GM12872 (cell line): ENCODE measurements at regions not wholly inside any gene's neighbourhood (a gene's known extent, or its start where the extent isn't known, plus 50 kb on each side); places are given as distances from the start of the nearest gene placed in this dataset.

Experiments used
- TF ChIP-seq, protein P1 (sequence below): IDR thresholded peaks from 3 replicates; pipeline ENCODE4 v1.5.1; 2011; ENCODE audit warnings: low read depth, mild to moderate bottlenecking, low read length, moderate library complexity; ENCODE audit not compliant: insufficient read depth

DNA sequence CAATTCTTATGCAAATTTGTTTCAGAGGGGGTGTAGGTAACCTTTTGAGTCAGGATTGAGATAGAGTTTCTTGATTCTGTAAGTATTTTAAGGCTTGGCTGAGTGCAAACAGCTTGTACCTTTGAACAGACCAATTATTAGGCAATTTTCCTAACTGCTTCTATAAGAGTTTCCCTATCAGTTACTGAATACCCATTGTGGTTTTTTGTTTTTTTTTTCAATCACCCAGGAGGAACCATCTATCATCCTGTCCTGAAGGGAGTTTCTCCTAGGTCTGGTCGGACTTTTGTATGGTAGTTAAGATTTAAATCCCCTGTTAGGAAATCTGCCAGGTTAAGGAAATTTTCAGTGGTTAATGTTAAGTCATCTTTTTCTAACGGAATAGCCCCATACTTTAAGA lies 319.4 kb upstream of the SLC39A10 start:
- TF ChIP-seq, protein P1, sequence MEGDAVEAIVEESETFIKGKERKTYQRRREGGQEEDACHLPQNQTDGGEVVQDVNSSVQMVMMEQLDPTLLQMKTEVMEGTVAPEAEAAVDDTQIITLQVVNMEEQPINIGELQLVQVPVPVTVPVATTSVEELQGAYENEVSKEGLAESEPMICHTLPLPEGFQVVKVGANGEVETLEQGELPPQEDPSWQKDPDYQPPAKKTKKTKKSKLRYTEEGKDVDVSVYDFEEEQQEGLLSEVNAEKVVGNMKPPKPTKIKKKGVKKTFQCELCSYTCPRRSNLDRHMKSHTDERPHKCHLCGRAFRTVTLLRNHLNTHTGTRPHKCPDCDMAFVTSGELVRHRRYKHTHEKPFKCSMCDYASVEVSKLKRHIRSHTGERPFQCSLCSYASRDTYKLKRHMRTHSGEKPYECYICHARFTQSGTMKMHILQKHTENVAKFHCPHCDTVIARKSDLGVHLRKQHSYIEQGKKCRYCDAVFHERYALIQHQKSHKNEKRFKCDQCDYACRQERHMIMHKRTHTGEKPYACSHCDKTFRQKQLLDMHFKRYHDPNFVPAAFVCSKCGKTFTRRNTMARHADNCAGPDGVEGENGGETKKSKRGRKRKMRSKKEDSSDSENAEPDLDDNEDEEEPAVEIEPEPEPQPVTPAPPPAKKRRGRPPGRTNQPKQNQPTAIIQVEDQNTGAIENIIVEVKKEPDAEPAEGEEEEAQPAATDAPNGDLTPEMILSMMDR, result no peak

DNA sequence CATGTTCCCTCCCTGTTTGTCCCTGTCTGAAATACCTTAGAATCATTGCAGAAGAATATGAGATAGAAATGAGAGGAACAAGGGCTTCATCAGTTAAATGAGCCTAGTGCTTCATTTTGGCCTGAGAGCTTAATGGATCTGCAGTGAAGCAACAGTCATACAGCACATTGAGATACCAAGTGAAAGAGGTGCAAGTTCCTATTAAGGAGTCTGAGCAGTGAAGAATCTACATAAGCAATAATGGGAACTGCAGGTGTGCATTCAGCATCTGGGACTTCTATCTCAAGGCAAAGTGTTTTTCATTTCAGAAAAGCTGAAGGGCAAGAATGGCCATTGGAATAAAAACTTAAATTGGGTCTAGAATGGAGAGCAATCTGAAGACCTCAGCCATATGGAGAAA lies 323.2 kb upstream of the SLC39A10 start:
- TF ChIP-seq, protein P1, result no peak

DNA sequence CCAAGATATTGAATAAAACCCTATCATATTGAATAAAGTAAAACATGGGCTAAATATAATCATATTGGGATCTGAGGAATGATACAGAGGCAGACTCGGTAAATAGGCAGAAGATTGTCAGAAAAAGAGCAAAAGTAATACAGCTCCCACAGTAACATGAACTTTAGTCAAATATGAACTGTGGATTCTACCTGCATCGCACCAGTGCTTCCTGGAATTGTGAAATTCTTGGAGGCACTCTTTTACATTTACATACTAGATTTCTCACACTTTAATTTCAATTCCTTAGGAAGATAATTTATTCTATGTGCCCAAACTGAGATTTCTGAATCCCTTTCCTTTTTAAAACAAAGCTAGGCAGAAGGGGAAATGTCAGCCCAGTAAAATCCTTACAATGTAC lies 325.1 kb upstream of the SLC39A10 start:
- TF ChIP-seq, protein P1, result no peak

DNA sequence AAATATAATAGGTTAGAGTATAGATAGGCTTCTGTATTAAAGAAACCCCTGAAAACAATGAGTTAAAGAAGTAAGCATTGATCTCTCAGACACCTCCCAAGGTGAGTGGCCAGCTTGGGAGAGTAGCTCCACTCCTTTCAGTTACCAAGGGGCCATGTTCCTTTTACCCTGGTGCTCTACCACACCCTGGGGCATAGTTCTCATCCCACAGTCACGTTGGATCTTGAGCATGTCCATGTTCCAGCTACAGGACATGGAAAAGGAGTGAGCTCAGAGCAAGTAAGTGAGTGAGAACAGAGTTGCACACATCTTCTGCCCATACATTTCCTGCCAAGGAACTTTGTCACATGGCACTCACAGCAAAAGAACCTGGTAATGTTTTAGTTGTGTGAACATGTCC lies 325.9 kb upstream of the SLC39A10 start:
- TF ChIP-seq, protein P1, result no peak

DNA sequence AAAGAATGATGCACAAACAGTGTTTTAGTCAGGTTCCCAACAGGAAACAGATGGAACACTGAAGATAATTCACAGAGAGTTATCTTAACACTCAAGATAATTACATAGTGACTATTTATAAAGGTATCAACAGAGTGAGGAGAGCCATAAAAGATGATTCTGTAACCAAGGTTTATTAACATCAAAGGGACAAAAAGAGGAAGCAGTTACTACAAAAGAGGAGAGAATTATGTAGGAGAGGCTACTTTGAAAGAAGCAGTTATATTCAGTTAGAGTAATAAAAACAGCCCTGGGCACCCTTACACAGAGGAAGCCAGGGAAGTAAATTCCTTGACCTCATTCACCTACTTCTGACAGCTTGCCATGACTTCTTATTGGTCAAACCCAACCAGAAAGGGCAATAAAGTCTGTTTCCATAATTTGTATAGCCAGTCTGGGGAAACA lies 326.5 kb upstream of the SLC39A10 start:
- TF ChIP-seq, protein P1, result no peak

DNA sequence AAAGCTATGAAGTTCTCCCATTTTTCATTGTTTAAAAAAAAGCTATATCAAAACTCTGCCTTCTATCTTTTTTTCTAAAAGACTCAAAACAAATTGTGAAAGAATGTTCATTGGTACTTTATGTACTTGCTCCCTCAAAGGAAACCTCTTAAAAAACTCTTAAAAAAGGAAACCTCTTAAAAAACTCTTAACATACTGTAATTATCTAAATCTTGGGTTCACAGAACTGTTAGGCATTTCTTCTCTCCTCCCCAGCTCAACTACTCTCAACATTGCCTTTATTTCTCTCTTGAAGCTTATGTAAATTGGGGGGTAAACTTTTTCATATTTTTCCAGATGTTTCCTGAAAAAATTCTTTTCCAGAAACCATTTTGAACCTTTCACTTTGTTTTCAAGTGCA lies 330.5 kb upstream of the SLC39A10 start:
- TF ChIP-seq, protein P1, result no peak

DNA sequence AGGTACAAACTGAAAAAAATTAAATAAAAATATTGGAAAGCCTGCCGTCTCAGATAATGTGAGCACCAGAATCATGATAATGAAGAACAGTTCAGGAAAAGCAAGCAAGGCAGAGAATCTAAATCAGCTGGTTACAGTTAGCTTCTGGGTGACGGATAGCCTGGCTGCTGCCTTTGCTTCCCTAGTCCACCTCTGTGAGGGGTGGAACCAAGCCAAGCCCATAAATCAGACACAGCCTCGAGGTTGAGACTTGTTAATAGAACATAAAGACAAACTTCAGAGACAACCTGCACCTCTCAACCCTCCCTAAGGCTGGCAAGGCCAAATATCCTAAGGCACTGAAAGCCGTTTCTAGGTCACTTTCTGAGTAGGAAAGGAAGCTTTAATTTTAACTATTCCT lies 334.7 kb upstream of the SLC39A10 start:
- TF ChIP-seq, protein P1, result no peak
